Subcutaneous abdominal adipose tissue (tissue), 5 donors: ENCODE measurements at regions not wholly inside any gene's neighbourhood (a gene's known extent, or its start where the extent isn't known, plus 50 kb on each side); places are given as distances from the start of the nearest gene placed in this dataset.
"Not testable (repeated sequence)": the region's sequence is repeated elsewhere in the genome, so short reads cannot be mapped to it uniquely, and the experiment has no call there.

Experiments used
- H3K27ac ChIP-seq: one replicate; pipeline ENCODE4 v1.7.0; 2013; ENCODE audit warnings: low read depth, mild to moderate bottlenecking, inconsistent platforms, low read length, moderate library complexity
- H3K27me3 ChIP-seq, 5 donors: one replicate each; pipeline ENCODE4 v1.7.0; 2013; ENCODE audit warnings: low read length in 5 of 5, inconsistent platforms in 1 of 5; ENCODE audit not compliant: control insufficient read depth in 5 of 5, insufficient read depth in 4 of 5
- H3K36me3 ChIP-seq, 5 donors: one replicate each; pipeline ENCODE4 v1.7.0; 2013; ENCODE audit warnings: low read length in 5 of 5; ENCODE audit not compliant: control insufficient read depth in 5 of 5, insufficient read depth in 5 of 5
- H3K4me1 ChIP-seq, 5 donors: one replicate each; pipeline ENCODE4 v1.7.0; 2013; ENCODE audit warnings: low read length in 5 of 5, mild to moderate bottlenecking in 3 of 5, moderate library complexity in 1 of 5; ENCODE audit not compliant: control insufficient read depth in 5 of 5, insufficient read depth in 5 of 5
- H3K4me3 ChIP-seq, 5 donors: one replicate each; pipeline ENCODE4 v1.7.0; 2013; ENCODE audit warnings: low read length in 5 of 5, low read depth in 1 of 5
- H3K9ac ChIP-seq, 5 donors: one replicate each; pipeline ENCODE4 v1.7.0; 2013; ENCODE audit warnings: low read length in 5 of 5, mild to moderate bottlenecking in 4 of 5, moderate library complexity in 3 of 5
- H3K9me3 ChIP-seq, 5 donors: one replicate each; pipeline ENCODE4 v1.7.0; 2013; ENCODE audit warnings: low read length in 5 of 5; ENCODE audit not compliant: control insufficient read depth in 5 of 5
- donor health status: healthy.
- donor health status: healthy.
- donor health status: healthy.
- donor health status: healthy.
- donor health status: healthy.

GRCh38 chr4:19197838-19198237 is 1053.9 kb upstream of the SLIT2 start:
- H3K4me1 ChIP-seq, H3K9ac ChIP-seq, H3K9me3 ChIP-seq, H3K27me3 ChIP-seq, H3K36me3 ChIP-seq, H3K4me3 ChIP-seq, H3K27ac ChIP-seq: not testable (repeated sequence)

- Histone ChIP-seq H3K9me3 (no peaks in the 10 kb centered on the region), H3K4me1 (no peaks in the 10 kb centered on the region)
Observed at GRCh38 chr4:19195696-19196095, 1056.0 kb upstream of the SLIT2 start.

DNA sequence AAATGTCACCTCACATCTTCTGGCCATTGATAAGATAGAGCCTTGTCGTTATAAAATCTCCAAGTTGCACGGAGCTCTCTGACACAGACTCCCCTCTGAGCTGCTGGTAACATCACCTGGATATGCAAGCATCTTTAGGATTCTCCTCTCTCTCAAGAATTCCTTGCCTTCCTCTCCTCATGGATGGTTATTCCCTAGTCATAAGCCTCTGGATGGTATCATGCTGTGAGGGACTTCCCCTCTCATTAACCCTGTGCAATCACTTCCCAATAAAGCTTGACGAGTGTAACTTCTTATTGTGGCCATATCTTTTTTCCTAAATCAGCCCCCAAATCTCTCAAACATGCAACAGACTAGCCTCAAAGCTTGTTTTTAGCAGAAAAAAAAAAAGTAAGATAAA is 1057.0 kb upstream of the SLIT2 start:
- Histone ChIP-seq H3K4me1 (no peaks in the 10 kb centered on the region), H3K9ac (no peak overlapping the region), H3K27ac (no peak overlapping the region), H3K4me3 (no peak overlapping the region), H3K9me3 (no peaks in the 10 kb centered on the region), H3K27me3 (no peaks in the 10 kb centered on the region), H3K36me3 (no peaks in the 10 kb centered on the region)

More at GRCh38 chr4:19195696-19196095, 1056.0 kb upstream of the SLIT2 start:
- no peaks in the 10 kb centered on the region for H3K36me3 ChIP-seq
- H3K9ac ChIP-seq: no peak overlapping the region
- no peak overlapping the region for H3K27ac ChIP-seq
- H3K27me3 ChIP-seq: no peaks in the 10 kb centered on the region
- H3K4me3 ChIP-seq: no peak overlapping the region

- no peak overlapping the region for H3K4me3 ChIP-seq
- H3K9ac ChIP-seq: no peak overlapping the region
- no peak overlapping the region for H3K27ac ChIP-seq
Observed at GRCh38 chr4:19193274-19193981, 1058.3 kb upstream of the SLIT2 start.

DNA sequence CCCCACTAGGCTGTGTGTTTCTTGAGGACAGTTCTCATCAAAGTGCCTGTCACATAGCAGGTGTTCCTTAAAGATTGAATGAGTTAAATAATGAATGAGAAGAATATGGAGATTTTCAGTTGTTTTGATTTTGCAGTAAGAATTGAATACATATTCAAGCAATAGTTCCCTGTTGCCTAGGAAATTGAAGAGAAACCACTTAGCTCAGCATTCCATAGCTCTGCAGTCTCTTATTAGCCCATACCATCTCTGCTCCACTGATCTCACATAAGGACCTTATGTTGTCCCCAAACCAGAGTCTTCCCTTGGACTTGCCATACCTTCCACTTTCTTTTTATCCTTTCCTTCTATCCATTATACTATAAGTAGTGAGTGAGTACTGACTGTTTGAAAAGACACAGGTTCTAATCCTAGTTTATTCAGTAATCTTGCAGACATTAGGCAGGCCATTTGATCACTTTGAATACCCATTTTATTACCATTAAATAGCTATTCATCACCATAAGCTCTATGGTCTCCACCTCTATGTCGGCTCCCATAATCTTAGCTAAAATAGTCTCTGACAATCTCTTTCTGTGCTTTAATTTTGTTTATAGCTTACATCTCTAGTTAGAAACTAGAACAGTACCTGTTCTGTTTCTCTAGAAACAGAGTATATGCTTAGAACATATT is 1059.6 kb upstream of the SLIT2 start:
- Histone ChIP-seq H3K4me3 (no peak overlapping the region), H3K4me1 (no peaks in the 10 kb centered on the region), H3K27ac (no peak overlapping the region), H3K27me3 (no peaks in the 10 kb centered on the region), H3K9me3 (no peaks in the 10 kb centered on the region), H3K9ac (no peak overlapping the region), H3K36me3 (no peaks in the 10 kb centered on the region)

More at GRCh38 chr4:19193274-19193981, 1058.3 kb upstream of the SLIT2 start:
- H3K4me1 ChIP-seq: no peaks in the 10 kb centered on the region
- H3K27me3 ChIP-seq: no peaks in the 10 kb centered on the region
- H3K9me3 ChIP-seq: no peaks in the 10 kb centered on the region
- H3K36me3 ChIP-seq: no peaks in the 10 kb centered on the region

DNA sequence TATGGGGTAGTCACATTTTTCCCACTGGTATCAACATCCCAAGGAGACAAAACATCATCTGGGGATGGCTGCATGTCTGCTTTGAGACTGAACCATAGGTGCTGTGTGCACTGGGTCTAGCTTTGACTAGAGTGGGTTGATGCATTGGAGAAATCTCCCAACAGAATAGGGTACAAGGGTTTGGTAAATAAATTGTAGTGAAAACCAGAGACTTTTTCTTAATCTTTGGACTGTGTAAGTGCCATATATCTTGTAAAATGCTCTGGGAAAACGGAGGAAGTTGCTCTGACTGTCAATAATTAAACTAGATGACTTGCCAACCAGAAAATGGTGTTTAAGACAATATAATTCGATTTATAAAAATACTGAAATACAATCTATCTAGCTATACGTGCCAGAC is 1064.0 kb upstream of the SLIT2 start:
- H3K4me1 ChIP-seq: no peaks in the 10 kb centered on the region
- no peaks in the 10 kb centered on the region for H3K9me3 ChIP-seq
- no peak overlapping the region for H3K4me3 ChIP-seq
- H3K27ac ChIP-seq: no peak overlapping the region
- H3K9ac ChIP-seq: no peak overlapping the region
- no peaks in the 10 kb centered on the region for H3K36me3 ChIP-seq
- no peaks in the 10 kb centered on the region for H3K27me3 ChIP-seq

DNA sequence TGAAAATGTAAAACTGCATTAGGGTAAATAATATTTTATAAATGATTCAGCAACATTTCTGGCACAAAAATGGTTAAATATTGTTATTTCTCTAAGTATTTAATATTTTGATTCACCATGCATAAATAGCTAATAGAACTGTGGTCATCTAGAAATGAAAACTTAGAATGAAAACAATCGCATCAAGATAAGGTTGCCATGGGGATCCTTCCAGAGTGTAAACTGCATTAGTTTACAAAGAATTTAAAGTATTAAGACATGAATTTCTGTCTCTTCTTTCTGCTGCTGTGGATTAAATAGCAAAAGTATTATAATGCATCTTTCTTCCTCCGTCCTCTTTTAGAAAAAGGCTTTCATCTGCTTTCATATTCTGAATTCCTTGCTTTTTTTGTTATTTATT is 1064.6 kb upstream of the SLIT2 start:
- Histone ChIP-seq H3K9ac (no peak overlapping the region), H3K36me3 (no peaks in the 10 kb centered on the region), H3K4me3 (no peak overlapping the region), H3K27me3 (no peaks in the 10 kb centered on the region), H3K27ac (no peak overlapping the region), H3K4me1 (no peaks in the 10 kb centered on the region), H3K9me3 (no peaks in the 10 kb centered on the region)

DNA sequence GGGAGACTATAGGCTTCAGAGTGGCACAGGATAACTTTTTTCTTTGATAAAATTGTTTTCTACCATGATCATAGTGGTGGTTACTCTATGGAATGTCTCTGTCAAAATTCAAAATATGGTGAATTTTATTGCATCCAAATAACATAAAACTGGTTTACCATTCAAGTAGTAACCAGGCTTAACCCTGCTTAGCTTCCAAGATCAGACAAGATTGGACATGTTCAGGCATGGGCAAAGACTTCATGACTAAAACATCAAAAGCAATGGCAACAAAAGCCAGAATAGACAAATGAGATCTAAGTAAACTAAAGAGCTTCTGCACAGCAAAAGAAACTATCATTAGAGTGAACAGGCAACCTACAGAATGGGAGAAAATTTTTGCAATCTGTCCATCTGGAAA is 1070.1 kb upstream of the SLIT2 start:
- not testable (repeated sequence) for H3K9me3 ChIP-seq, H3K36me3 ChIP-seq, H3K4me1 ChIP-seq, H3K27me3 ChIP-seq, H3K4me3 ChIP-seq, H3K9ac ChIP-seq, H3K27ac ChIP-seq

DNA sequence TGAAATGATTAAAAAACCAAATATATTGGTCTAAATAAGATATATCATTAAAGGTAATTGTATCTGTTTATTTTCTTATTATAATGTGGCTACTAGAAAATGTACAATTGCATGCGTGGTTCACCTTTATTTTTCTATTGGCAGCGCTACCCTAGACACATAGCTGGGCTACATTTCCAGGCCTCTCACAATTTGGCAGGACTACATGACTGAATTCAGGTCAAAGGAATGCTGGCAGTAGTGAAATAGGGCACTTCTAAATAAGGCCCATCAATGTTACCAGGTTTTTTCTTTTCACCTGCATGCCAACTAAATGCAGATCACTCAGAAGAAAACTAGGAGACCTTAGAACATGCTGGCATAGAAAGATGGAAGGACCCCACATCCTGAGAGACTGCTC is 1072.9 kb upstream of the SLIT2 start:
- Histone ChIP-seq H3K36me3 (no peaks in the 10 kb centered on the region), H3K9ac (no peak overlapping the region), H3K9me3 (peaks cover 0 to 4% (median 0%) of the 10 kb centered on the region in 5 donors), H3K4me1 (no peaks in the 10 kb centered on the region), H3K4me3 (no peak overlapping the region), H3K27ac (no peak overlapping the region), H3K27me3 (no peaks in the 10 kb centered on the region)

GRCh38 chr4:19177616-19178015 is 1074.1 kb upstream of the SLIT2 start:
- Histone ChIP-seq H3K4me3 (no peak overlapping the region), H3K4me1 (no peaks in the 10 kb centered on the region), H3K36me3 (no peaks in the 10 kb centered on the region), H3K27me3 (no peaks in the 10 kb centered on the region), H3K9ac (no peak overlapping the region), H3K9me3 (peaks cover 0 to 4% (median 0%) of the 10 kb centered on the region in 5 donors), H3K27ac (no peak overlapping the region)
